IPS DF 4.7 (cell line): ENCODE measurements at regions not wholly inside any gene's neighbourhood (a gene's known extent, or its start where the extent isn't known, plus 50 kb on each side); places are given as distances from the start of the nearest gene placed in this dataset.
"Not testable (repeated sequence)": the region's sequence is repeated elsewhere in the genome, so short reads cannot be mapped to it uniquely, and the experiment has no call there.

ENCODE experiments used
- DNase-seq: peaks from one replicate; pipeline ENCODE4 v3.0.0-alpha.2; 2013; ENCODE audit warnings: low spot score; ENCODE audit errors: extremely low read depth

DNA sequence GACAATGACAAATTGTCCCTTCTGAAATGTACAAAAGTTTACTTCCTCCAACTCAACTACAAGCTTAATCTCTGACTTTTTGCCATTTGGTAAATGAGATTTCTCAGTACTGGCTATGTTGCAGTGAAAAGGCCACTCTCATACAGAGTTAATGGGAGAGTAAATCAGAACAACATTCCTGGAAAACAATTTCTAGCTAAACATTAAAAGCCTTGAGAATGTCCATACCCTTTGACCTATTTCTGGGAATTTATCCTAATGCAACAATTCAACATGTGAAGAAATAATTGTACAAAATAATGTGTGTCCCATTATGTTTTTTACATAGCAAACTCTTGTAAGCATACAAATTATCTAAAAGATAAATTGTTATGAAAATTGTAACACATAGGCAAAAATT lies 56.3 kb upstream of the SPEF2 start:
- no peak for DNase-seq

DNA sequence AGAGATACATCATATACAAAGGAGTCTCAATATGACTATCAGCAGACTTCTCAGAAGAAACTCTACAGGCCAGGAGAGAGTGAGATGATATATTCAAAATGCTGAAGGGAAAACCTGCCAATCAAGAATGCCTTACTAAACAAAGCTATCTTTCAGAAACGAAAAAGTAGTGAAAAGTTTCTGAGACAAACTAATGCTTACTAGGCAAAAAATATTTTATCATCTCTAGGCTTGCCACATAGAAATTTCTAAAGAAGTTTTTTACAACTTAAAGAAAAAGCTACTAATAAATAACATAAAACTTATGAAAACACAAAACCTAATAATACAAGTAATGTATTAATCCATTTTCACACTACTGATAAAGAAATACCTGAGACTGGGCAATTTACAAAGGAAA lies 59.9 kb upstream of the SPEF2 start:
- DNase-seq, result no peak

DNA sequence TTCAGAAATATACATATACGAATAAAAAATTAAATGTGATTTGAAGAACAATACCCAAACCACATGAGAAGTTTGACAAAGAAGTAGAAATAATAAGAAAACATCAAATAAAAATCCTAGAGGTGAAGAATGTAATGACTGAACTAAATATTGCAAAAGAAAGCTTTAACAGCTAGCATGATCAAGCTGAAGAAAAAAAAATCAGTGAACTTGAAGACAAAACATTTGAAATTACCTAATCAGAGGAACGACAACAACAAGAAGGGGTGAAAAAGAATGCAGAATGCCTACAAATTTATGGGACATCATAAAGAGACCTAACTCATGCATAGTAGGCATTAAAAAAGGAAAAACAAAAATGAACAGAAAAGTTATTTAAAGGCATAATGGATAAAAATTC lies 60.5 kb upstream of the SPEF2 start:
- DNase-seq, result no peak

DNA sequence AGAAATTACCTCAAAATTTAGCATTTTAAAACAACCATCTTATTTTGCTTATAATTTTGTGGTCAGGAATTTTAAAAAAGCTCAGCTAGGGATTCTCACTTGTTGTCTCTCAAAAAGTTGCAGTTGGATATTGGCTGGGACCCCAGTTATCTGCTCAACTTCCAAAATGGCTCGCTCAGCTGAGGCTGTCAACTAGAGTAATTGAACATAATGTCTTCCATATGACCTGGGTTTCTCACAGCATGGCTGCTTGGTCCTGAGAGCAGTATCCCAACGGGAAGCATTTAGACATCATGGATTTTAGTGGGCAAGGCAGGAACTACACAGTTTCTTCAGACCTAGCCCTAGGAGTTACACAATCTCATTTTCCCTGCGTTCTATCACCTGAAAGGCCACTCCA lies 63.6 kb upstream of the SPEF2 start:
- DNase-seq, result no peak

DNA sequence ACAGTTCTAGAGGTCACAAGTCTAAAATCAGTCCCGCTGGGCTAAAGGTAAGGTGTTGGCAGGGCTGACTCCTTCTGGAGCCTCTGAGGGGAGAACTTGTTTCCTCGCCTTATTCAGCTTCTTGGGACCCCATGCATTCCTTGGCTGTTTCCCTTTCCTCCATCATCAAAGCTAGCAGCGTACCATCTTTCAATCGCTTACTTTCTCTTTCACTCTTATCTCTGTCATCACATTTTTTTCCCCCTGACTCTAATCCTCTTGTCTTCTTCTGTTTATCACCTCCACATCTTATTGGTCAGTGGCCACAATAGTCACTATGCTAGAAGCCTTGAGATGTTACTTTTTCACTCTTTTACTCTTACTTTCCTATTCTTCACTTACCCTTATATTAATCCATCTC lies 72.5 kb upstream of the SPEF2 start:
- no peak for DNase-seq

DNA sequence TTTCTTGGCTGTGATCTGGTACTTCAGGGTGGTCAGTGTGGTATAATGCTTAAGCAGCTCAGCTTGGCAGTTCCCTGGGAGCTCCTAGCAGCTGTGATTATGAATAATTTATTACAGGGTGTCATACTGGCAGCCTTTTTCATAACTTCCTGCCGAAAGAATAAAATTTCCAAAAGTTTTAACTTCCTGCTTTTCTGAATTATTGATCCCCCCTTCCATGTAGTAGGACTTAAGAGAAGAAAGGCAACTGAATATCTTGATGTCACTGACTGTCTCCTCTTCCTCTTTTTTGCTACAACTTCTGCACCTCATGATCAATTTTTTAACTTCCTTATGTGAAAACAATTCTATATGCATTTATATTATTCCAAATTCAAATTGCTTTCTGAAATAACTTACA lies 74.3 kb upstream of the SPEF2 start:
- no peak for DNase-seq

DNA sequence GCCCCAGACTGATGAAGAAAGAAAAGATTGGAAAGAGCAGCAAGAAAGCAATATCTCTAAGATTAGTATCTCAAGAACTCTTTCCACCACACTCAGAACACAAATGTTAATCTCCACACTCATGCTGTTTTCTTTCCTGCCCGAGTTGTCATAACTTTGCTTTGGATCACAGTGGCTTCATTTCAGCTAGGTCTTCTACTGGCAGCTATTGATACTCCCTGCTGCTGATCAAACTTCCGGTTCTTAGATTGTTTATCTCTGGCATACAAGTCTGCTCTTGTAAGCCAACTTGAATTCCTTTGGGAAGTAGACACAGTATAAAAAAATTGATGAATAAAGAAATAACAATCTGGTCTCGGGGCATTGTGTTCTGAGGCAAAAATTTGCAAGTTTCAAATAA lies 77.7 kb upstream of the SPEF2 start:
- no peak for DNase-seq

DNA sequence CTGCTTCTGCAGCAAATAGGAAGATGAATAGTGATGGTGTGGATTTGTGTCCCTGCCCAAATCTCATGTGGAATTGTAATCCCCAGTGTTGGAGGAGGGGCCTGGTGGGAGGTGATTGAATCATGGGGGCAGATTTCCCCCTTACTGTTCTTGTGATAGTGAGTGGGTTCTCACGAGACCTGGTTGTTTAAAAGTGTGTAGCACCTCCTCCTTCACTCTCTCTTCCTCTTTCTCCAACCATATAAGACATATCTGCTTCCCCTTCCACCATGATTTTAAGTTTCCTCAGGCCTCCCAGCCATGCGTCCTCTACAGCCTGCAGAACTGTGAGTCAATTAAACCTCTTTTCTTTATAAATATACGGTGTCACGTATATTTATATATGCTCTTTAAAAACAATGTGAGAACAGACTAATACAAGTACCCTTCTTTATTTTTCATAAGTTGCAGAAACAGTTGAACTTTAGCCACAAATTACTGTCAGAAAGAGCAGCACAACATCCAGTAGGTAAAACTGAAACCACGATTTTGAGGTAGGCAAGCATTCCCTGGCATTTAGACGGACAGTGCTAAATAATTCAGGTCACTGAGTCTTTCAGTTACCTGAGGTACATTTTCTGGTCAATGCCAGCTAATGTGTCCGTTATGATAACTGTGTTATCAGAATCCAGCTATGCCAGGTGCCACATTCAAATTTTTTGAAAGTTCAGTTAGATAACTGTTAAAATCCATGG lies 79.3 kb upstream of the SPEF2 start:
- no peak for DNase-seq

DNA sequence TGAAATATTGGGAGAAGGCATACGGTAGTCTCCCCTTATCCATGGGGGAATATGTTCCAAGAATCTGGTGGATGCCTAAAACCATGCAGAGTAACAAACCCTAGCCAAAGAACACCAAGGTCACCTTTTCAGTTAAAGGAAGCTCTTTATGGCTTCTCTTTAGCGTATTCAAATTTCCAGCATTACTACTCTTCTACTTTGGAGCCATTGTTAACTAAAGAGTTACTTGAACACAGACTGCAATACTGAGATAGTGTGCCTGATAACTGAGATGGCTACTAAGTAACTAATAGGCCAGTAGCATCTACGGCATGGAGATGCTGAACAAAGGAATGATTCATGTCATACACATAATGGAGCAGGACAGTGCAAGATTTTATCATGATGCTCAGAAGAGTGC lies 84.5 kb upstream of the SPEF2 start:
- no peak for DNase-seq

DNA sequence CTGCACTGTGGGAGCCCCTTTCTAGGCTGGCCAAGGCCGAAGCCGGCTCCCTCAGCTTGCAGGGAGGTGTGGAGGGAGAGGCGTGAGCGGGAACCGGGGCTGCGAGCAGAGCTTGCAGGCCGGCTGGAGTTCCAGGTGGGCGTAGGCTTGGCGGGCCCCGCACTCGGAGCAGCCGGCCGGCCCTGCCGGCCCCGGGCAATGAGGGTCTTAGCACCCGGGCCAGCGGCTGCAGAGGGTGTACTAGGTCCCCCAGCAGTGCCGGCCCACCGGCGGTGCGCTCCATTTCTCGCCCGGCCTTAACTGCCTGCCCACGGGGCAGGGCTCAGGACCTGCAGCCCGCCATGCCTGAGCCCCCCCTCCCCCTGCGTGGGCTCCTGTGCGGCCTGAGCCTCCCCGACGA lies 86.1 kb upstream of the SPEF2 start:
- not testable (repeated sequence) for DNase-seq

DNA sequence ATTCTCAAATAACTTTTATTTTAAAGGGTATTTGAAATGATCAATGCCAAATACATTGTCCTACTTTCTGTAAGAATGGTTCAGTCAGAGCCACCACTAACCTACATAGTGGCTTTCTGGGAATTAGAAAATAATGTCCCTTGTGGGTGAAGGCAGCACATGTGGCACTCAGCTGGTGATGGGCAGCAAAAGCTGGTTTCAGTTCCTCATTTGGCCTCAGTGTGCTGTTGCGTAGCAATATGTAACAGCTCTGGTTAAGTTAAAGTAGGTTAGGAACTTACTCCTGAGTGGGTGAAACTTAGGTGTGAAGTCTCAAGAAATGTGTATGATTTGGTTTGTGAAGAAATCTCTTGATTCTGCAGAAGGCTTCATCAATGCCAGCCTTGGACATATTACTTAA lies 99.6 kb upstream of the SPEF2 start:
- no peak for DNase-seq

DNA sequence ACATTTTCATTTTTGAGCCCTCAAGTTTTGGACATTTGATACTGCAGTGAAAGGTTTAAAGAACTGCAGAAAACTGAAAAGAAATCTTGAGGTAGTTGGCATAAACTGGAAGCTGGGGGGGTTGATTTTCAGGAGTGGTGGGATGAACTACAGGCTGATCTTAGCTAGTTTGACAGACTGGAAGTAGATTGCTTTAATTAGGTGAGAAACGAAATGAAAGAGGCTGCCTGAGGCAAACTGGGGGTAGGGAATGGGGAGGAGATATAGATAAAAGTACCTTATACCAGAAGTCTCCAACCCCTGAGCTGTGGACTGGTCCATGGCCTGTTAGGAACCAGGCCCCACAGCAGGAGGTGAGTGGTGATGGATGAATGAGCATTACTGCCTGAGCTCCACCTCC lies 101.4 kb upstream of the SPEF2 start:
- no peak for DNase-seq

DNA sequence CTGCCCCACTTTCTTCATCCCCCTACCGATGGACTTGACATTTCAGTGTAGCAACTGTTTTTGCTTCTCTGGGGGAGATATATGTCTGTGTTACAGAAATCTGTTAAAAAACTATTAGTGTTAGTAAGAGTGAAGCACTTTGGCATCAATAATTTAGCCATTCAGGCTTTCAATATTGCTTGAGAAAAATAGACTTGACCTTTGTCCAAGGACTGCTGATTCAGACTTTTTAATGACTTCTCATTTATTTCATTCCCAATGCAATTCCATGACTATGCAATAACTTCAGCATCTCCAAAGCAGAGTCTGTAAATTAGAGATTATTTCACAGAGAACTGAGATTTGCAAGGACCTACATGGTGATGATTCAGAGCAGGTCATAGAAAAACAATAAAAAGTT lies 104.1 kb upstream of the SPEF2 start:
- no peak for DNase-seq

DNA sequence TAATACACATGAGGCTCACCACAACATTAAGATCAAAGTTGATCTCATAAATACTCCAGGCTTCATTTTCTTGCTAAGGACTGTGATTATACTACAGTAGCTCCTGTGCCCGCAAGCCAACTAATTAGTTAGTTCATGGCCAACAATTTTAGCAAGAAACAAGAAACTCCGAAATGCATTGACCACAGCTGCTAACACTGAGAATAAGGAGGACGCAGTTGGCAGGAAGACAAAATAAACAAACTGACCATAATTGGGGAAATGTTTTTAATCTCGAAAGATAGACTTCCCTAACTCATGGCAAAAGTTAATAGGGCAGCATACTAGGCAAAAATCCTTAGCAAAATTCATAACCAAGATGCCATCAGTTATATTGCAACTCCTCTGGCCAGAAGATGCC lies 115.5 kb upstream of the SPEF2 start:
- no peak for DNase-seq

DNA sequence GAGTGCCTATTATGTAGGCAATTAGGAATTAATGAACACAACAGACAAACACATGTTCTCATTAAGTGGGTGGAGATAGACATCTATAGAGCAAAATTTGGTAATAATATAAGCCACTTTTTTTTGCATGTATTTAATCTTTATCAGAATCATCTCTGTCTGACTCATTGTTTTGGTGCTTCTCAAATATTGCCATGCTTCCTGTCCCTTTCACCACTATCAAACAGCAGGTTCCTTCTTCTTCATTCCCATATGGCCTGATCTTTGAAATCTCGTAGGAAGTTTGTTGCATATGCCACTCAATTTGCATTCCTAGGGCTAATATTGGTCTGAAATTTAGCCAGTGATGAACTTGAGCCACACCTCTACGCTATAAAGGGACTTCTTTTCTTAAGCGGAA lies 128.9 kb upstream of the SPEF2 start:
- DNase-seq, result no peak

DNA sequence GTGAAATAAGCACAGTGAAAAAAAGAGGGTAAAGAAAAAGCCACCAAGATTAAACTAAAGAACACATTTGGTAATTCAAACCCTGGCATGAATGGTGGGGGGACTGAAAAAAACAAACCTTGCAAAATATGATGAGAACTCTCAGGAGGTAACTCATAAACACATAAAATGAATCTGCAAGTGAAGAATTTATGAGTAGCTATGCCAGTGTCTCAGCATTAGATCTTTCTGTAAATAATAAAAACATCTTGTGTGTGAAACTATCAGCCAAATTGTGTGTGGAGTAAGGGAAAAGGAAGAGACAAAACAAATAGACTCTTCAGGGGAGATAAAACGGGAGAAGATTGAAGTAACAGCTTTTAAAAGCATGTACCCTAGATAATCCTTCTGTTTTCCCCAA lies 129.6 kb upstream of the SPEF2 start:
- no peak for DNase-seq

DNA sequence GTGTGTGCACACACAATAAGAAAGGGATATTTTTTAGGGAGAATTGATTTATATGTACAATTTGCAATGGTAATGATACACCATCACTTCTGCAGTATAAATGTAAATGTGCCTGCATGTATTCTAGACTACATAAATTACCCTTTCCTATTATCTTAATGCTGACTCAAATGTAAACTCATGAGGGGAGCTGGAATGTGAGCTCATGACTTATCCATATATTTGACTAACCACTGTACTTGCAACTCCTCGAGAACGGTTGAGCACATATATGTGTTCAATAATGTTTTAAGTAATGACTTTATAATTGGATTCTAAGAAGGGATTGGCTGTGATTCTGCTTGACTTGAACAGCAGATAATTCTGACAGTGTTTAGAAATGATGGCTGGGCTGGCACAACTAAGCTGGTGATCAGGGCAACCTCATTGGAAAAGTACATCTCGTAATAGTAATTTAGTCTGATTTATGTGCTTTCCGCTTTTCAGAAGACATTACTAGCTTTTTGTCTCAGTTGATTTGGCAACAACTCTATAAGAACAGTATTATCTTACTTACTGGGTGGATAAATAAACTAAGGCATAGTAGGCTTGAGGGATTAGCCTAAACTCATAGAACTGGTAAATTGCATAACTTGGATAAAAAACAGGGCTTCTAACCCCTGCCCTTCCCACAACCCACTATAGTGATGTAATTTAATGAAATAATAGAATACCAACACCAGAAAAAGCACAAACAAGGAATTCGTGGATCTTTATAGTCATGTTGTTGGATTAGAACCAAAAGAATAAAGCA lies 130.2 kb upstream of the SPEF2 start:
- no peak for DNase-seq

DNA sequence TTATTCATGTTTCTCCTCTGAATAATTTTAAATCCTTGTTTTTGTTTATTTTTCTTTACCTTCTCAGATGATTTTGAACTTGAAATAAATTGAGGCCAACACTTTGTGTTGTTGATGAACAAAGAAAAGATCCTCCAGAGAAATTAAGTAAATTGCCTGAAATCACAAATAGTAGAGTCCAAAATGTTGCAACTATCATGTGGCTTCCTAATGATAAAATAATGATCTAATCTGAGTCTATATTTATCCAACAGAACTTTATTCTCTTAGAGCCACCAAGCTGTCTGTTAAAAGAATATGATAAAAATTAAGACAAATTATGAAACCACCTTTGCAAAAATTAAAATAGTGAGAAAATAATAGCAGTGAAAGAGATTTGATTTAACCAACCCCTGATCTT lies 132.2 kb upstream of the SPEF2 start:
- DNase-seq, result no peak

DNA sequence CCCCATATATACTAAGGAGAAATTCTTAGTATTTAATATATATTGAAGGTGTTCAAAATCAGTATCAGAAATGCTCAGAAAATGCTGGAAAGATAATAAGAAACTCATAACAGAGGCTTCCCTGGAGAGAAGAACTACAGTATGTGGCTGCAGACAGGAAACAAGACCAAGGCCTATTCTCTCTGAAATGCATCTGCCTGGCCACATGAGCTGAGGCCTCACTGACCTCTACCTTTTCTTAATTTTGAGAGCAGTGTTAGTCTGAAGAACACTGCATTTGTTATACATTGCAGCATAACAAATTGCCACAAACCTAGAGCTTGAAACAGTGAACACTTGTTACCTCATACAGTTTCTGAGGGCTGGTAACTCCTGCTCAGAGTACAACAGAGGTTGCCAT lies 133.4 kb upstream of the SPEF2 start:
- DNase-seq, result no peak

DNA sequence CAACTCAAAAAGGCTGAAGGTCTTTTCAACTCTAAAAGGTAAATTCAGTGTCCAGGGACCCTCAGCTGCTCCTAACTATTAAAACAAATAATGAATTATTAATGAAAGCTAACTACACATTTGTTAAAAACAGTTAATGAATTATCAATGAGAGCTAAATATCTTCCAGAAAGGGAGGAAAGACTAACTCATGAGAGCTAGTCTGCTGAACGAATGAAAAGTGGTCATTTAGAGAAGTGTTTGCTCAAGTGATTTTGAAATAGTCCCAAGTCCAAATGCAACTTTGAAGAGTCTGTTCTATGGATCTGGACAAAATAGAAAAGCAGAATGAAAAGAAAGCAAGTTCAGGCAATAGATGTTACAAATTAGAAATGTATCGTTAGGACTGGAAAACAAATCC lies 133.9 kb upstream of the SPEF2 start:
- no peak for DNase-seq

DNA sequence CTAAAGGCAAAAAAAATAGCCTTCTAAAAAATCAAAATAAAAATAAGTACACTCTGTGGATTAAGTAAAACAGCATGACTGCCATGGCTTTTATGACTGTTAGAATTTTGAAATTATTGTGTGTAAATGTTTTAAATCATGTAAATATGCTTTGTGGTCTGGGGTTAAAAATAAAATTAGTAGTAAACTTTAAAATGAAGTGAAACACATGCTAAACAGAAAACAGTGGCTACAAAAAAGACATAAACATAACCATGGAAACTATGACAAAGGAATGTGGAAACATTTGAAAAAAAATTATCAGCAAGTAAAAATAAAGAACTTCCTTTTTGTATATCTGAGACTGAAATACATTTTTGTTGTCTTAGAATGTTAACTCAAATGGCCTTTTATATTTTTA lies 134.5 kb upstream of the SPEF2 start:
- DNase-seq, result no peak

DNA sequence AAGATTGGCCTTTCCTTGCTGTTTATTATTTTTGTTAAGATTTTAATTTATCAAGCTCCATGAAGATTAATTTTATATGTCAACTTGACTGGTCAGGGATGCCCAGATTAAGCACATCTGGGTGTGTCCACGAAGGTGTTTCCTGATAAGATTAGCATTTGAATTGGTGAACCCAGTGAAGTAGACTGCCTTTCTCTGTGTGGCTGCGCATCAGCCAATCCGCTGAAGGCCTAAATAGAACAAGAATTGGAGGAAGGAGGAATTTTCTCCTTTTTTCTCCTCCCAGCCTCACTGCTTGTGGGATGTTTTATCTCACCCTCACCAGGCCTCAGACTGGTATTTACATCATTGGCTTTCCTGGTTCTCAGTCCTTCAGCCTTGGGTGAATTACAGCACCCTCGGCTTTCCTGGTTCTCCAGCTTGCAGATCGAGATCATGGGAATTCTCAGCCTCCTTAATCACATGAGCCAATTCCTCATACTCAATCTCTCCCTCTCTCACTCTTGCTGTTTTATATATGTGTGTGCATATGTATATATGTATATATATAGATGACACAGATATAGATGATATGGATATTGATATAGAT lies 135.4 kb upstream of the SPEF2 start:
- no peak for DNase-seq
